Mucosa of rectum (tissue), 2 donors: ENCODE measurements at regions not wholly inside any gene's neighbourhood (a gene's known extent, or its start where the extent isn't known, plus 50 kb on each side); places are given as distances from the start of the nearest gene placed in this dataset.
"Not testable (repeated sequence)": the region's sequence is repeated elsewhere in the genome, so short reads cannot be mapped to it uniquely, and the experiment has no call there.

Experiments used
- H3K27ac ChIP-seq, 2 donors: one replicate each; pipeline ENCODE4 v1.7.0; 2013; ENCODE audit warnings: inconsistent platforms in 2 of 2, low read depth in 2 of 2, low read length in 2 of 2
- H3K27me3 ChIP-seq, 2 donors: one replicate each; pipeline ENCODE4 v1.7.0; 2013; ENCODE audit warnings: low read length in 2 of 2; ENCODE audit not compliant: control insufficient read depth in 2 of 2, insufficient read depth in 2 of 2
- H3K36me3 ChIP-seq, 2 donors: one replicate each; pipeline ENCODE4 v1.7.0; 2013; ENCODE audit warnings: low read length in 2 of 2; ENCODE audit not compliant: control insufficient read depth in 2 of 2, insufficient read depth in 2 of 2
- H3K4me1 ChIP-seq, 2 donors: one replicate each; pipeline ENCODE4 v1.7.0; 2013; ENCODE audit warnings: low read length in 2 of 2, mild to moderate bottlenecking in 1 of 2; ENCODE audit not compliant: control insufficient read depth in 2 of 2, insufficient read depth in 2 of 2
- H3K4me3 ChIP-seq, 2 donors: one replicate each; pipeline ENCODE4 v1.7.0; 2013; ENCODE audit warnings: low read length in 2 of 2
- H3K9ac ChIP-seq, 2 donors: one replicate each; pipeline ENCODE4 v1.7.0; 2013; ENCODE audit warnings: low read length in 2 of 2, low read depth in 1 of 2, mild to moderate bottlenecking in 1 of 2
- H3K9me3 ChIP-seq, 2 donors: one replicate each; pipeline ENCODE4 v1.7.0; 2013; ENCODE audit warnings: low read length in 2 of 2; ENCODE audit not compliant: control insufficient read depth in 2 of 2
- donor health status: healthy.
- donor health status: Normal muscosa, but diverticular disease.

DNA sequence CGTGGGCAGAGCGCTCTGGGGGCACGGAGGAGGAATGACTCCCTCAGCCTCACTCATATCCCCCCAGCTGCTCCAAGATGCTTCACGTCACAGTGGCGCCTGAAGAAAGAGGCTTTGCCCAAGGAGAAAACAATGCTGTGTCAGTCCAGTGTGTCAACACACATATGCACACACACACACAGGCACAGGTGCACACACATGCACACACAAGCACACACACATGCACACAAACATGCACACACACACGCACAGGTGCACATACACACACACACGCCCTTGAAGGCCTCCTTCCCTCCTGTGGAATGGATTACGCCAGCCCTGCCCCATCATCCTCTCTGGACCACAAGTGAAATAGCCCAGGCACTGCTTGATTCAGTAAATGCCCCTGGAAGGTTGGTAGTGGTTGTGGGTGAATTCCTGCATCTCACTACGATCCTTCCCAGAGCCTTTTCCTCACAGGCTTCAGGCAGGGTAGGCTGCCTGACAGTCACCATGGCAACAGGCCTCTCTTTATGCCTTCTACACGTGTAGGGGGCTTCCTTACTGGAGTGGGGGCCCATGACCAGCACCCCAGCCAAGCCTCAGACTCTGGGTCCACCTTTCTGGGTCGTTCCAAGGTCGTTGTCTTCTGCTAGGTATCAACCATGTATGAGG lies 371.5 kb upstream of the PODXL start:
- Histone ChIP-seq H3K4me3 (no peak overlapping the region), H3K9ac (no peak overlapping the region), H3K9me3 (no peaks in the 10 kb centered on the region), H3K4me1 (no peaks in the 10 kb centered on the region), H3K27me3 (no peaks in the 10 kb centered on the region), H3K27ac (no peak overlapping the region), H3K36me3 (no peaks in the 10 kb centered on the region)

DNA sequence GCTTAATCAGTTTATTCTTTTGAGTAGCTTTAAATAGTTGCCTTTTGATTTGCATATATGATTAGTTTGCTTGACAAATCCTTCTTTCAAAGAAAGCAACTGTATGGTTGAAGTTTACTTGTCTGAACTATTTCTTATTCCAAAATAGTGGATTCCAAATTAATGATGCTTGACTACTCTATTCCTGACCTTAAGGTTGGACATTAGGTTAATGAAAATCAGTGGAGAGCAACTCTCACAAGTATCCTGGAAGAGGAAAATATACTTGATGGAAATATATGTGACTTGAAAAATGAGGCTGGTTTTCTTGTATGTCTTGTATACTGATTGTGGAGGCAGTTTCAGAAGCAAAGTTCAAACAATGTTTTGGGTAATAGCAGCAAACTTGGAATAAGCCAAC lies 369.2 kb upstream of the PODXL start:
- no peaks in the 10 kb centered on the region for H3K36me3 ChIP-seq

DNA sequence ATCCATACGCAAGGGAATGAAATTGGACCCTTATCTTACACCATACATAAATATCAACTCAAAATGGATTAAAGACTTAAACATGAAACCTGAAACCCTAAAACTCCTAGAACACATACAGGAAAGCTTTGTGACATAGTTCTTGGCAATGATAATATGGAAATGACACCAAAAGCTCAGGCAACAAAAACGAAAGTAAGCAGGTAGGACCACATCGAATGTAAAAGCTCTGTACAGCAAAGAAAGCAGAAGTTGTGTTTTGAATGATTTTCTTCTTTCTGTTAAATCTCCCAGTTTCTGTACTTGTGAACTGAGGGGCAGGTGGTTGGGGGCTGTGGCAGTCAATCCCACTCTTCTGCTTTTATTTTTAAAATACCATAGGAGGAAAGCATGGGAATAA lies 368.4 kb upstream of the PODXL start:
- no peaks in the 10 kb centered on the region for H3K36me3 ChIP-seq
- H3K27ac ChIP-seq = no peak overlapping the region
- H3K9ac ChIP-seq = no peak overlapping the region
- no peaks in the 10 kb centered on the region for H3K27me3 ChIP-seq
- H3K9me3 ChIP-seq = no peaks in the 10 kb centered on the region
- no peaks in the 10 kb centered on the region for H3K4me1 ChIP-seq
- no peak overlapping the region for H3K4me3 ChIP-seq

More for the DNA sequence above, 369.2 kb upstream of the PODXL start:
- Histone ChIP-seq H3K9me3 (no peaks in the 10 kb centered on the region), H3K9ac (no peak overlapping the region), H3K27me3 (no peaks in the 10 kb centered on the region), H3K27ac (no peak overlapping the region), H3K4me1 (no peaks in the 10 kb centered on the region), H3K4me3 (no peak overlapping the region)

- not testable (repeated sequence) for H3K27ac ChIP-seq, H3K9me3 ChIP-seq, H3K4me1 ChIP-seq, H3K27me3 ChIP-seq, H3K36me3 ChIP-seq, H3K4me3 ChIP-seq, H3K9ac ChIP-seq
These were observed 366.5 kb upstream of the PODXL start for GRCh38 chr7:131922948-131923347.

- Histone ChIP-seq H3K9me3 (no peaks in the 10 kb centered on the region), H3K27me3 (no peaks in the 10 kb centered on the region), H3K4me3 (no peak overlapping the region), H3K27ac (no peak overlapping the region), H3K9ac (no peak overlapping the region), H3K4me1 (no peaks in the 10 kb centered on the region), H3K36me3 (no peaks in the 10 kb centered on the region)
These were observed 364.6 kb upstream of the PODXL start for GRCh38 chr7:131921016-131921415.

- Histone ChIP-seq H3K9ac (no peak overlapping the region), H3K4me1 (no peaks in the 10 kb centered on the region), H3K27me3 (no peaks in the 10 kb centered on the region), H3K27ac (no peak overlapping the region), H3K9me3 (no peaks in the 10 kb centered on the region), H3K36me3 (no peaks in the 10 kb centered on the region), H3K4me3 (no peak overlapping the region)
These were observed 363.7 kb upstream of the PODXL start for GRCh38 chr7:131919920-131920709.

DNA sequence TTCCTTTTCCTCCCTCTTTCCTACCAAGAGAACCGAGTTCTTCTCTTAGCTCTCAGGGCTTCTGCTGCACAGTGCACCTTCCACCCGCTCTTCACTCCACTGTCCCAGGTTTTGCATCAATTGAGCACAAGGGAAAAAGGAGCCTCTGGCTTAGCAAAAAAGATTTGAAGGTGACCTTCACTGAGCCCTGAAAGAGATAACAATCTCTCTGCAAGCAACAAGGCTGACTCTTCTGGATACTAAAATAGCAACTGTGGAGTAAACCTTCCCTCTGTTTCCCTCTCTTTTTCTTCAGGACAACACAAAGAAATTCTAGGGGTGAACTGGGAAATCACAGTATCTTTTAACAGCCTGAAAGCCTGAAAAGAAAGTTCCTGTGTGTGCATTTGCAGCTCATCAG lies 354.7 kb upstream of the PODXL start:
- H3K4me3 ChIP-seq = no peak overlapping the region
- no peaks in the 10 kb centered on the region for H3K36me3 ChIP-seq
- no peaks in the 10 kb centered on the region for H3K4me1 ChIP-seq
- H3K27me3 ChIP-seq = peaks cover 0 to 3% of the 10 kb centered on the region in 2 donors
- H3K9ac ChIP-seq = no peak overlapping the region
- no peak overlapping the region for H3K27ac ChIP-seq
- no peaks in the 10 kb centered on the region for H3K9me3 ChIP-seq

DNA sequence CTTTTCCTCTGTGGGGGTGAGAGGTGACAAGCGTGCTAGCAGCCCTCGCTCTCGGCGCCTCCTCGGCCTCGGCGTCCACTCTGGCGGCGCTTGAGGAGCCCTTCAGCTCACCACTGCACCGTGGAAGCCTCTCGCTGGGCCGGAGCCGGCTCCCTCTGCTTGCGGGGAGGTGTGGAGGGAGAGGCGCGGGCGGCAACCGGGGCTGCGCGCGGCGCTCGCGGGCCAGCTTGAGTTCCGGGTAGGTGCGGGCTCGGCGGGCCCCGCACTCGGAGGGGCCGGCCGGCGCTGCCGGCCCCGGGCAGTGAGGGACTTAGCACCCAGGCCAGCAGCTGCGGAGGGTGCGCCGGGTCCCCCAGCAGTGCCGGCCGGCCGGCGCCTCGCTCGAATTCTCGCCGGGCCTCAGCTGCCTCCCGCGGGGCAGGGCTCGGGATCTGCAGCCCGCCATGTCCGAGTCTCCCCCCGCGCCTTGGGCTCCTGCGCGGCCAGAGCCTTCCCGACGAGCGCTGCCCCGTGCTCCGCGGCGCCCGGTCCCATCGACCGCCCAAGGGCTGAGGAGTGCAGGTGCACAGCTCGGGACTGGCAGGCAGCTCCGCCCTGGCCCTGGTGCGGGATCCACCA lies 352.8 kb upstream of the PODXL start:
- no peaks in the 10 kb centered on the region for H3K4me1 ChIP-seq
- no peaks in the 10 kb centered on the region for H3K36me3 ChIP-seq
- H3K27ac ChIP-seq = no peak overlapping the region
- H3K4me3 ChIP-seq = peak overlapping the region; percentile 20 to 54
- H3K27me3 ChIP-seq = peaks cover 0 to 3% of the 10 kb centered on the region in 2 donors
- no peaks in the 10 kb centered on the region for H3K9me3 ChIP-seq
- peak overlapping the region in 1 of 2 donors; percentile 26 for H3K9ac ChIP-seq

DNA sequence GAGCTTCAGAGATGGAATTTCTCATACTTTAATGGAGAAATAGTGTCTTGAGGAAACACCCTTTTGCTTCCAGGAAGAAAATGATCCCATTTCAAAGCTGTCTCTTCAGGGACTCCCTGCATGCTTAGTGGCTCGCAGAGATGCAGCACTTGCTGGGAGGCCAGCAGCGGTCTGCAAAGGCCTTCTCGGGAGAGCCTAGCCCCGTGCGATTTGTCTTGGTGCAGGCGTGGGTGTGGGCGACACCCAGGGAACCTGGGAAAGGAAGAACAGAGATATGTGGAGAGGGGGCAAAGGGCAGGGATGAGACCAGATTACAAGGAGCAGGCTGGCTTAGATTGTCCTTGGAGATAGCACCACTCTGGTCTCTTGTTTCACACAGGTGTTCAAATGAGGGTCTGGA lies 352.3 kb upstream of the PODXL start:
- peak overlapping the region; percentile 20 to 54 for H3K4me3 ChIP-seq
- H3K27ac ChIP-seq = no peak overlapping the region
- no peaks in the 10 kb centered on the region for H3K4me1 ChIP-seq
- no peaks in the 10 kb centered on the region for H3K36me3 ChIP-seq
- no peaks in the 10 kb centered on the region for H3K9me3 ChIP-seq
- peaks cover 0 to 3% of the 10 kb centered on the region in 2 donors for H3K27me3 ChIP-seq
- H3K9ac ChIP-seq = no peak overlapping the region

DNA sequence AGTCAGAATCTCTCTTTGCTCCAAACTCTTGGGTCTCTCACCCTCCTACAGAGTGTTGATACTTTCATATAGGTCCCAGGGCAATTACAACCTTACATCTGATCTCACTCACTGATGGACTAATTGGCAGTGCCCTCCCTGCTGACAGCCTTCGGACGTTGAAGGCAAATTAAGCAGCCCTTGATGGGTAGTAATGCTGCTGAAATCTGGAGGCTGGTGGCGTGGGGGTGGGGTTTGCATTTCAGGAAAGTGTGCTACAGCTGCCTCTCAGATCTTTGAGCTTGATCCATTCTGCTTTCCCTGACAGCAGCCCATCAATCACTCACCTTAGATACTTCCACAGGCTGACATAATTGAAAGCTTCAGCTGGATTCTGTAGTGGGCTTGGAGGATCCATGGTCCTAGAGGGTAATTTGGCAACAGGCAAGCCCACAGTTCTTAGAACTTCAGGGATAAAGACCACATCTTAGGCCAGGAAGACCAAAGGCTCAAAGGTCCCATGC lies 349.1 kb upstream of the PODXL start:
- Histone ChIP-seq H3K27me3 (peaks cover 0 to 3% of the 10 kb centered on the region in 2 donors), H3K27ac (no peak overlapping the region), H3K36me3 (no peaks in the 10 kb centered on the region), H3K4me3 (no peak overlapping the region), H3K9ac (no peak overlapping the region), H3K9me3 (no peaks in the 10 kb centered on the region), H3K4me1 (no peaks in the 10 kb centered on the region)
